OCI-LY3 (cell line): ENCODE measurements at regions not wholly inside any gene's neighbourhood (a gene's known extent, or its start where the extent isn't known, plus 50 kb on each side); places are given as distances from the start of the nearest gene placed in this dataset.

Experiments
- CTCF ChIP-seq: fragments of 200-600, 300-600 bp; sonication (generic); IDR thresholded peaks from 2 replicates; pipeline ENCODE4 v1.5.1; 2014; ENCODE audit warnings: antibody characterized with exemption, low read length, low read depth
- EZH2phosphoT487 ChIP-seq: fragments of 200-600 bp; shearing (Covaris generic); IDR thresholded peaks from 2 replicates; pipeline ENCODE4 v1.6.1; 2018; ENCODE audit warnings: antibody characterized with exemption, mixed run types, low read depth

- TF ChIP-seq CTCF (no peak), EZH2phosphoT487 (no peak)
Measured at GRCh38 chr19:27929399-27929798, 1283.6 kb downstream of the UQCRFS1 start.
